Hepatocyte (in vitro differentiated cells): ENCODE measurements at regions not wholly inside any gene's neighbourhood (a gene's known extent, or its start where the extent isn't known, plus 50 kb on each side); places are given as distances from the start of the nearest gene placed in this dataset.

Experiments used
- DNase-seq: peaks from one replicate; pipeline ENCODE4 v3.0.0-alpha.2; 2016; ENCODE audit warnings: low spot score
- H2AFZ ChIP-seq: fragments of 200-600 bp; sonication (generic); 2 replicates; pipeline ENCODE4 v1.6.0; 2016; ENCODE audit warnings: antibody characterized with exemption, mild to moderate bottlenecking
- H3K27ac ChIP-seq: fragments of 200-600 bp; sonication (generic); 2 replicates; pipeline ENCODE4 v1.5.1; 2016; ENCODE audit warnings: mild to moderate bottlenecking
- H3K27me3 ChIP-seq: fragments of 200-600 bp; sonication (generic); 2 replicates; pipeline ENCODE4 v1.6.1; 2016
- H3K36me3 ChIP-seq: fragments of 200-600 bp; sonication (generic); replicated peaks from 2 replicates; pipeline ENCODE4 v1.5.1; 2016; ENCODE audit warnings: low read depth; ENCODE audit not compliant: insufficient read depth
- H3K4me1 ChIP-seq: fragments of 200-600 bp; sonication (generic); 2 replicates; pipeline ENCODE4 v1.5.1; 2016; ENCODE audit warnings: mild to moderate bottlenecking, moderate library complexity; ENCODE audit not compliant: insufficient read depth
- H3K4me2 ChIP-seq: fragments of 200-600 bp; sonication (generic); 2 replicates; pipeline ENCODE4 v1.6.0; 2016
- H3K4me3 ChIP-seq: fragments of 200-600 bp; sonication (generic); 2 replicates; pipeline ENCODE4 v1.5.1; 2016; ENCODE audit warnings: mild to moderate bottlenecking
- H3K79me2 ChIP-seq: fragments of 200-600 bp; sonication (generic); 2 replicates; pipeline ENCODE4 v1.6.0; 2017; ENCODE audit warnings: mild to moderate bottlenecking
- H3K9me2 ChIP-seq: fragments of 200-600 bp; sonication (generic); replicated peaks from 2 replicates; pipeline ENCODE4 v1.6.0; 2017; ENCODE audit warnings: mild to moderate bottlenecking; ENCODE audit not compliant: insufficient read depth
- H3K9me3 ChIP-seq: fragments of 200-600 bp; sonication (generic); 2 replicates; pipeline ENCODE4 v1.5.1; 2016; ENCODE audit warnings: low read depth, mild to moderate bottlenecking
- H4K20me1 ChIP-seq: fragments of 200-600 bp; sonication (generic); 2 replicates; pipeline ENCODE4 v1.6.0; 2016; ENCODE audit warnings: mild to moderate bottlenecking; ENCODE audit not compliant: insufficient read depth, poor library complexity, severe bottlenecking
- EZH2 ChIP-seq: fragments of 200-600 bp; sonication (generic); IDR thresholded peaks from 2 replicates; pipeline ENCODE4 v1.6.1; 2016; ENCODE audit warnings: antibody characterized with exemption, mild to moderate bottlenecking, borderline replicate concordance
- EZH2phosphoT487 ChIP-seq: fragments of 200-600 bp; sonication (generic); IDR thresholded peaks from one replicate; pipeline ENCODE4 v1.6.1; 2018; ENCODE audit warnings: antibody characterized with exemption, mild to moderate bottlenecking, low read depth, moderate library complexity; ENCODE audit not compliant: unreplicated experiment, severe bottlenecking
- WGBS: methylation state at CpG from one replicate; pipeline ENCODE4 v1.1.6; 2016; ENCODE audit warnings: low lambda C conversion rate; ENCODE audit errors: missing lambda C conversion rate; 5-methylcytosine and 5-hydroxymethylcytosine counted together
- TF ChIP-seq, protein P1 (sequence below): fragments of 200-600 bp; sonication (generic); IDR thresholded peaks from 2 replicates; pipeline ENCODE4 v1.5.1; 2016; ENCODE audit warnings: antibody characterized with exemption, mild to moderate bottlenecking; ENCODE audit not compliant: poor library complexity

DNA sequence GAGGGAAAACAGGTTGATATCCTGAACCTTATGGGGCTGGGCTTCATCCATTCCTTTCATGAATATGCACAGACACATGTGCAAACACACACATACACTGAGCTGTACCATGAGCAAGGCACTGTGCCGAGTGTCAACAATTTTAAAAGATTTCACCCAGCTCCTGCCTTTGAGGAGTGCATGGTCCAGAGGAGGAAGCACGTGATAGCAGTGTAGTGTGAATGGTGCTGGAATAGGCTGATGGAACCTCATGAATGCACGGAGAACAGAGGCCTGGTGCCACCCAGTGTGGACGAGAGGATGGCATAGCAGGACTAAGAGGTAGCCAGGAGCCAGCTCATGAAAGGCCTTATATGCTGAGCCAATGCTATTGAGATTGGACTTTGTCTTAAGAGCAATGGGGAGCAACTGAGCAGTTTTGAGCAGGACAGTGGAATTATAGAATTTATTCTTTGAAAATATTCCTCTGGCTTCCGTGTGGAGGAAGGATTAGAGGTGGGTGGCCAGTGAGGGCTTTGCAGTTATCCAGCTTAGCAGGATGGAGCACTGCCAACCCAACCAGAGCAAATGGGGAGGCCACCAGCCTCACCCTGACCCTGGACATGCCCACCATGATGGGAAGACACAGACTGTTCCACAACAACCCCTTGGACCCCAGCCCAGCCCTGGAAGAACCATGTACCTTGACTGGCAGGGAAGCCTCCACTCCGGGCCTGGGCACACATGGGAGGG, 84.4 kb downstream of the UNC5CL start:
- WGBS = 91% methylated on average over 6 of the region's 6 CpGs
- H3K27me3 ChIP-seq = no peaks in the 10 kb centered on the region
- H3K4me2 ChIP-seq = no peak overlapping the region
- no peak overlapping the region for H3K4me3 ChIP-seq
- TF ChIP-seq EZH2phosphoT487 (no peak), EZH2 (no peak)
- TF ChIP-seq, protein P1, sequence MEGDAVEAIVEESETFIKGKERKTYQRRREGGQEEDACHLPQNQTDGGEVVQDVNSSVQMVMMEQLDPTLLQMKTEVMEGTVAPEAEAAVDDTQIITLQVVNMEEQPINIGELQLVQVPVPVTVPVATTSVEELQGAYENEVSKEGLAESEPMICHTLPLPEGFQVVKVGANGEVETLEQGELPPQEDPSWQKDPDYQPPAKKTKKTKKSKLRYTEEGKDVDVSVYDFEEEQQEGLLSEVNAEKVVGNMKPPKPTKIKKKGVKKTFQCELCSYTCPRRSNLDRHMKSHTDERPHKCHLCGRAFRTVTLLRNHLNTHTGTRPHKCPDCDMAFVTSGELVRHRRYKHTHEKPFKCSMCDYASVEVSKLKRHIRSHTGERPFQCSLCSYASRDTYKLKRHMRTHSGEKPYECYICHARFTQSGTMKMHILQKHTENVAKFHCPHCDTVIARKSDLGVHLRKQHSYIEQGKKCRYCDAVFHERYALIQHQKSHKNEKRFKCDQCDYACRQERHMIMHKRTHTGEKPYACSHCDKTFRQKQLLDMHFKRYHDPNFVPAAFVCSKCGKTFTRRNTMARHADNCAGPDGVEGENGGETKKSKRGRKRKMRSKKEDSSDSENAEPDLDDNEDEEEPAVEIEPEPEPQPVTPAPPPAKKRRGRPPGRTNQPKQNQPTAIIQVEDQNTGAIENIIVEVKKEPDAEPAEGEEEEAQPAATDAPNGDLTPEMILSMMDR = no peak
- no peaks in the 10 kb centered on the region for H3K9me3 ChIP-seq
- no peaks in the 10 kb centered on the region for H3K9me2 ChIP-seq
- no peaks in the 10 kb centered on the region for H3K36me3 ChIP-seq
- peaks cover 19% of the 10 kb centered on the region for H3K4me1 ChIP-seq
- no peak overlapping the region for H3K27ac ChIP-seq
- no peaks in the 10 kb centered on the region for H3K79me2 ChIP-seq
- H2AFZ ChIP-seq = no peak overlapping the region
- DNase-seq = no peak
- no peaks in the 10 kb centered on the region for H4K20me1 ChIP-seq

DNA sequence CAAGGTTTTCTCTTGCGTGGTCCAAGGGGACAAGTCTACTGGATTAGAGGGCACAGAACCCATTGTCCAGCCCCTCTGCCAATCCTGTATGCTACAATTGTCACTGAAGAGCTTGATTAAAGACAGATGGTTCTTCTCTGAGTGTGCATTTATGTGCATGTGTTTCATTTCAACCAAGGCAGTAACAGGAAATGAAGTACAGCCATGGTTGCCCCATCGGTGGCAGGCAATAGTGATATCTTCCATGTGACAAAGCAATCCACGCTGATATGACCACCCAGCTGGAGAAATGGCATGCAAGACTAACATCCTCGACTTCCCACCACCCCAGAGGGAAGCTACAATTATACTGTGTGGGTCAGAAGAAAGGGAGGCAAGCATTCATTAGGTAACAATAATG, 85.5 kb downstream of the UNC5CL start:
- peaks cover 19% of the 10 kb centered on the region for H3K4me1 ChIP-seq
- no peaks in the 10 kb centered on the region for H4K20me1 ChIP-seq
- no peak for DNase-seq
- no peaks in the 10 kb centered on the region for H3K27me3 ChIP-seq
- TF ChIP-seq EZH2 (no peak), EZH2phosphoT487 (no peak)
- TF ChIP-seq, protein P1 = no peak
- H3K27ac ChIP-seq = no peak overlapping the region
- H3K9me2 ChIP-seq = no peaks in the 10 kb centered on the region
- no peak overlapping the region for H3K4me2 ChIP-seq
- WGBS = 50% methylated on average over 4 of the region's 4 CpGs
- H3K9me3 ChIP-seq = no peaks in the 10 kb centered on the region
- H2AFZ ChIP-seq = no peak overlapping the region
- no peaks in the 10 kb centered on the region for H3K79me2 ChIP-seq
- no peaks in the 10 kb centered on the region for H3K36me3 ChIP-seq
- H3K4me3 ChIP-seq = no peak overlapping the region

DNA sequence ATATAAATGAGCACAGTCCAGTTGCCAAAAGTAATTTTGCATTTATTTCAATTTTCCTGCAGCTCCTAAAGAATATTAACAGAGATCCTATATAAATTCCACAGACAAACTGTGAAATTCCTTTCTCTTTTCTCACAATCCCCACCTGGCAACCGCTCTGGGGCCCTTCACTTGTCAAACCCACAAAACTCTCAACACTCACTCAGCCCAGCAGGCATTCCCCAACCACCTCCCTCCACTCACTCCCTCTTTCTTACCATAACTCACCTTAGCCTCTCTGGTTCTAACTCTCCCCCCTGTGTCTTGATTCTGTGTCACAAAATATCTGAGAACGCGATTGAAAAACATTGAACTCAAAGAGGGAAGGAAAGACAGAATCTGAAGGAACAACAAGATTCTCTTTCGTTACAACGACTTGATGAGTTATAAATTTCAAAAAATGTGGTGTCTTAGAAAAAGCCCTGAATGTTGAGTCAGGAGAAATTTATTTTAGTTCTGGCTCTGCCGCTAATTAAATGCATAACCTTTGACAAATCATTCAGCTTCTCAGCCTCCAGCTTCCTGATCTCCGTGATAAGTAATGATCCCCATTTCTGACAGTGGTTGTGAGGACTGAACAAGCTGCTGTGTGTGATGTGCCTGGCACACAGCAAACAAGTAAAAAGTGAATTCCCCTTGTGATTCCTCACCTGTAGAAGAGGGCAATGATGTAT, 87.9 kb downstream of the UNC5CL start:
- peak overlapping the region; percentile 2 for H3K4me2 ChIP-seq
- H3K36me3 ChIP-seq = no peaks in the 10 kb centered on the region
- no peak overlapping the region for H3K4me3 ChIP-seq
- H3K27ac ChIP-seq = peak overlapping the region; percentile 8
- peaks cover 16% of the 10 kb centered on the region for H3K4me1 ChIP-seq
- H4K20me1 ChIP-seq = no peaks in the 10 kb centered on the region
- no peaks in the 10 kb centered on the region for H3K79me2 ChIP-seq
- 58% methylated on average over 7 of the region's 7 CpGs for WGBS
- TF ChIP-seq, protein P1 = no peak
- no peak for TF ChIP-seq EZH2phosphoT487
- TF ChIP-seq EZH2 = no peak
- no peaks in the 10 kb centered on the region for H3K27me3 ChIP-seq
- no peak for DNase-seq
- H3K9me3 ChIP-seq = no peaks in the 10 kb centered on the region
- no peaks in the 10 kb centered on the region for H3K9me2 ChIP-seq
- H2AFZ ChIP-seq = no peak overlapping the region
